GM12873 (cell line): ENCODE measurements at regions not wholly inside any gene's neighbourhood (a gene's known extent, or its start where the extent isn't known, plus 50 kb on each side); places are given as distances from the start of the nearest gene placed in this dataset.

Experiments used
- CTCF ChIP-seq: IDR thresholded peaks from 2 replicates; pipeline ENCODE4 v1.5.1; 2012; ENCODE audit warnings: low read depth, mild to moderate bottlenecking, moderate library complexity, low read length, control low read depth; ENCODE audit not compliant: insufficient read depth; ENCODE audit errors: missing control alignments

- TF ChIP-seq CTCF = no peak
Measured at GRCh38 chr12:83753205-83753604, 1066.5 kb downstream of the TMTC2 start.

GRCh38 chr12:83739607-83740006 is 1052.9 kb downstream of the TMTC2 start:
- no peak for TF ChIP-seq CTCF

GRCh38 chr12:83710851-83711250 is 1024.1 kb downstream of the TMTC2 start:
- TF ChIP-seq CTCF = no peak

- TF ChIP-seq CTCF = no peak
Measured at GRCh38 chr12:83709899-83710298, 1023.2 kb downstream of the TMTC2 start.

- no peak for TF ChIP-seq CTCF
Measured at GRCh38 chr12:83700838-83701237, 1014.1 kb downstream of the TMTC2 start.

- TF ChIP-seq CTCF = no peak
Measured at GRCh38 chr12:83691730-83692129, 1005.0 kb downstream of the TMTC2 start.

- TF ChIP-seq CTCF = no peak
Measured at GRCh38 chr12:83690465-83690864, 1003.8 kb downstream of the TMTC2 start.
